Sigmoid colon (tissue), 6 donors: ENCODE measurements at regions not wholly inside any gene's neighbourhood (a gene's known extent, or its start where the extent isn't known, plus 50 kb on each side); places are given as distances from the start of the nearest gene placed in this dataset.

Source experiments
- DNase-seq: peaks from one replicate; pipeline ENCODE4 v3.0.0-alpha.2; 2019
- H3K27ac ChIP-seq, 4 donors: fragments of 200-600 bp; sonication (generic); one replicate each; pipeline ENCODE4 v1.5.1; 2016 to 2019; ENCODE audit warnings: mild to moderate bottlenecking in 1 of 4
- H3K27me3 ChIP-seq, 3 donors: fragments of 200-600 bp; sonication (generic); one replicate each; pipeline ENCODE4 v1.5.1; 2019; ENCODE audit warnings: mild to moderate bottlenecking in 1 of 3
- H3K36me3 ChIP-seq, 4 donors: fragments of 200-600 bp; sonication (generic); one replicate each; pipeline ENCODE4 v1.5.1; 2016 to 2019
- H3K4me1 ChIP-seq, 4 donors: fragments of 200-600 bp; sonication (generic); one replicate each; pipeline ENCODE4 v1.5.1; 2017 to 2019
- H3K4me3 ChIP-seq, 4 donors: fragments of 200-600 bp; sonication (generic); one replicate each; pipeline ENCODE4 v1.5.1; 2017 to 2019; ENCODE audit warnings: mild to moderate bottlenecking in 2 of 4, moderate library complexity in 1 of 4
- H3K9me3 ChIP-seq, 4 donors: fragments of 200-600 bp in 3 of 4; sonication (generic) in 3 of 4; one replicate each; pipeline versions ENCODE4 v1.5.1 to v1.6.1; 2013 to 2019
- CTCF ChIP-seq, 4 experiments: fragments of 450-650 bp in 3 of 4; fragments of 200-600 bp in 1 of 4; IDR thresholded peaks; one replicate each; pipeline ENCODE4 v1.5.1; 2016 to 2019; ENCODE audit warnings: antibody characterized with exemption in 4 of 4, mild to moderate bottlenecking in 3 of 4, moderate library complexity in 2 of 4
- EP300 ChIP-seq, 4 donors: sonication (generic); formaldehyde crosslinking; IDR thresholded peaks; one replicate each; pipeline ENCODE4 v1.6.1; 2017; ENCODE audit warnings: antibody characterized with exemption in 4 of 4
- POLR2A ChIP-seq, 2 donors: fragments of 450-650 bp; IDR thresholded peaks; one replicate each; pipeline ENCODE4 v1.6.1; 2016; ENCODE audit warnings: antibody characterized with exemption in 2 of 2, mild to moderate bottlenecking in 2 of 2, moderate library complexity in 2 of 2
- POLR2AphosphoS5 ChIP-seq, 4 donors: sonication (generic); formaldehyde crosslinking; IDR thresholded peaks; one replicate each; pipeline ENCODE4 v1.6.1; 2017; ENCODE audit warnings: antibody characterized with exemption in 4 of 4
- WGBS, 2 donors: extraction: QIAGEN DNeasy Blood & Tissue Kit; methylation state at CpG; one replicate each; pipeline ENCODE4 v1.1.7; 2013; 5-methylcytosine and 5-hydroxymethylcytosine counted together
- intact Hi-C: fragments of 100-400 bp; cut with DNase I; formaldehyde crosslinking; loops from one replicate; pipeline ENCODE4 v1.15.1; 2023
- donor health status: healthy with polysubstance abuse.
- donor health status: healthy.

GRCh38 chr4:38600575-38600974 lies 63.4 kb upstream of the KLF3 start:
- TF ChIP-seq POLR2AphosphoS5 (IDR thresholded peaks at IDR 0.05) (no peak), EP300 (IDR thresholded peaks at IDR 0.05) (no peak), CTCF (IDR thresholded peaks at IDR 0.05) (no peak), POLR2A (IDR thresholded peaks at IDR 0.05) (no peak)
- Histone ChIP-seq H3K4me1 (peaks cover 0 to 10% (median 8%) of the 10 kb centered on the region in 4 donors), H3K9me3 (no peaks in the 10 kb centered on the region), H3K27me3 (no peaks in the 10 kb centered on the region), H3K27ac (no peak overlapping the region), H3K4me3 (no peak overlapping the region), H3K36me3 (no peaks in the 10 kb centered on the region)
- 79 to 80% methylated on average over 4 of the region's 4 CpGs for WGBS, 2 donors
- intact Hi-C loops = no loop called here
- DNase-seq = no peak

- intact Hi-C loops = no loop called here
- DNase-seq = no peak
- H3K4me3 ChIP-seq = no peak overlapping the region
- 54 to 62% methylated on average over 6 of the region's 6 CpGs for WGBS, 2 donors
- H3K36me3 ChIP-seq = no peaks in the 10 kb centered on the region
- H3K27me3 ChIP-seq = no peaks in the 10 kb centered on the region
- TF ChIP-seq CTCF (IDR thresholded peaks at IDR 0.05) (no peak), EP300 (IDR thresholded peaks at IDR 0.05) (no peak), POLR2AphosphoS5 (IDR thresholded peaks at IDR 0.05) (no peak), POLR2A (IDR thresholded peaks at IDR 0.05) (no peak)
- peaks cover 0 to 10% (median 8%) of the 10 kb centered on the region in 4 donors for H3K4me1 ChIP-seq
- no peaks in the 10 kb centered on the region for H3K9me3 ChIP-seq
- H3K27ac ChIP-seq = no peak overlapping the region
Observed at GRCh38 chr4:38601244-38601915, 62.6 kb upstream of the KLF3 start.

- intact Hi-C loops = no loop called here
- H3K27ac ChIP-seq = no peak overlapping the region
- no peaks in the 10 kb centered on the region for H3K36me3 ChIP-seq
- 90% methylated on average over 3 of the region's 3 CpGs for WGBS, 2 donors
- H3K9me3 ChIP-seq = no peaks in the 10 kb centered on the region
- peaks cover 0 to 10% (median 8%) of the 10 kb centered on the region in 4 donors for H3K4me1 ChIP-seq
- no peak for DNase-seq
- H3K4me3 ChIP-seq = no peak overlapping the region
- H3K27me3 ChIP-seq = no peaks in the 10 kb centered on the region
- TF ChIP-seq POLR2AphosphoS5 (IDR thresholded peaks at IDR 0.05) (no peak), EP300 (IDR thresholded peaks at IDR 0.05) (no peak), POLR2A (IDR thresholded peaks at IDR 0.05) (no peak), CTCF (IDR thresholded peaks at IDR 0.05) (no peak)
Observed at GRCh38 chr4:38601916-38602291, 62.1 kb upstream of the KLF3 start.

- no peak overlapping the region for H3K4me3 ChIP-seq
- intact Hi-C loops = no loop called here
- 94 to 95% methylated on average over 6 of the region's 6 CpGs for WGBS, 2 donors
- H3K4me1 ChIP-seq = peaks cover 0 to 10% (median 8%) of the 10 kb centered on the region in 4 donors
- no peaks in the 10 kb centered on the region for H3K27me3 ChIP-seq
- DNase-seq = no peak
- no peaks in the 10 kb centered on the region for H3K36me3 ChIP-seq
- H3K9me3 ChIP-seq = no peaks in the 10 kb centered on the region
- TF ChIP-seq EP300 (IDR thresholded peaks at IDR 0.05) = no peak
- no peak for TF ChIP-seq POLR2A (IDR thresholded peaks at IDR 0.05)
- no peak for TF ChIP-seq CTCF (IDR thresholded peaks at IDR 0.05)
- TF ChIP-seq POLR2AphosphoS5 (IDR thresholded peaks at IDR 0.05) = no peak
- H3K27ac ChIP-seq = no peak overlapping the region
Observed at GRCh38 chr4:38603652-38604051, 60.3 kb upstream of the KLF3 start.
